Tibial nerve (tissue), 4 donors: ENCODE measurements at regions not wholly inside any gene's neighbourhood (a gene's known extent, or its start where the extent isn't known, plus 50 kb on each side); places are given as distances from the start of the nearest gene placed in this dataset.

ENCODE experiments used
- DNase-seq, 2 donors: peaks; one replicate each; pipeline ENCODE4 v3.0.0-alpha.2; 2019; ENCODE audit warnings: low spot score in 2 of 2
- H3K27ac ChIP-seq, 4 donors: fragments of 200-600 bp; sonication (generic) in 3 of 4; one replicate each; pipeline ENCODE4 v1.5.1; 2017 to 2019; ENCODE audit warnings: mild to moderate bottlenecking in 1 of 4
- H3K27me3 ChIP-seq, 2 donors: fragments of 200-600 bp; sonication (generic) in 1 of 2; one replicate each; pipeline versions ENCODE4 v1.5.1 to v1.6.0; 2017 to 2019
- H3K36me3 ChIP-seq, 3 donors: fragments of 200-600 bp; sonication (generic); one replicate each; pipeline ENCODE4 v1.5.1; 2018 to 2019
- H3K4me1 ChIP-seq, 4 donors: fragments of 200-600 bp; sonication (generic) in 3 of 4; one replicate each; pipeline ENCODE4 v1.5.1; 2017 to 2019
- H3K4me3 ChIP-seq, 4 donors: fragments of 200-600 bp; sonication (generic) in 3 of 4; one replicate each; pipeline ENCODE4 v1.5.1; 2017 to 2019; ENCODE audit warnings: mild to moderate bottlenecking in 1 of 4, moderate library complexity in 1 of 4
- H3K9me3 ChIP-seq, 4 donors: fragments of 200-600 bp; sonication (generic) in 3 of 4; one replicate each; pipeline ENCODE4 v1.5.1; 2017 to 2019
- EP300 ChIP-seq, 2 donors: sonication (generic); formaldehyde crosslinking; IDR thresholded peaks; one replicate each; pipeline ENCODE4 v1.6.1; 2017; ENCODE audit warnings: antibody characterized with exemption in 2 of 2, mild to moderate bottlenecking in 1 of 2
- POLR2A ChIP-seq, 2 donors: fragments of 450-650 bp; IDR thresholded peaks; one replicate each; pipeline ENCODE4 v1.6.1; 2017; ENCODE audit warnings: antibody characterized with exemption in 2 of 2, mild to moderate bottlenecking in 2 of 2, moderate library complexity in 2 of 2
- WGBS, 2 donors: methylation state at CpG; one replicate each; pipeline ENCODE4 v1.1.5; 2018; 5-methylcytosine and 5-hydroxymethylcytosine counted together
- TF ChIP-seq, protein P1 (sequence below), 5 experiments: fragments of 200-600 bp in 3 of 5; fragments of 450-650 bp in 2 of 5; sonication (generic) in 3 of 5; IDR thresholded peaks; one replicate each; pipeline ENCODE4 v1.5.1; 2016 to 2019; ENCODE audit warnings: antibody characterized with exemption in 5 of 5, mild to moderate bottlenecking in 3 of 5, moderate library complexity in 2 of 5

DNA sequence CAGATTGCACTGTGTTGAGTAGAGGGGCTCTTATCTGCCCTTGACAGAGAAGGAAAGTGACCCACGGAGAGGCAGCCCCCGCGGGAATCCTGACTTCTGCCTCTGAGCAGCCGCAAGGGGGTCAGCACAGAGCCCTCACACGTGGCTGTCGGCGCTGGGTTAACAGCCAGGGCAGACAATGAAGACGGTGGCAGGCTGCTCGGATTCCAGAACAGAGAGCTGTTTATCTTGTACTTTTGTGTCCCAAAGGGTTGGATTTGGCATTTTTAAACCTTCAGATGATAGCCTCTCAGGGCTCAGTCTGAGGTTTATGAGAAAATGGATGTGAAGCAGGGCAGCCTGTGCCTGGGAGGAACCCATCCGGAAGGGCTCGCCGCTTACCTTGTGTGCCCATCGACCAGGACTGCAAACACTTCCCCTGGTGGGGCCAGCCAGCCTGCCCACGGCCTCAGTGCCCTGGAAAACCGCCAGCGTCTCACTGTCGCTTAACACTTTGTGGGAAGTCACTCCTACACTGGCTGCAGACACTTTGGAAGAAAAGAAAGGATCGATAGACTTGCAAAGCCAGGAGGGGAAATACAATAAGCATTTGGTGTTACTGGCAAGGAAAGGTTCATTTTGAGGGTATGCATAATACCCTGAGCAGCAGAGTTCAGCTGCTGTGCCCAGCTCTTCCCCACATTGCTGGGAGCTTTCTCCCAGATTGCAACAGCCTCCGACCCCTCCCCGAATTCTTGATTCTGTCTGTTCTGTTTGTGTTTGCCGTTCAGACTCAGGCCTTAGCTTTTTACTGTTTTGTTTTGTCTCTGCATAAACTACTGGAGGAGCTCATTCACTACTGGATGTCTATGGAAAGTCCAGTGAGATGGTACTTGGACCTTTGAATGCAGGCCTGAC lies 325.3 kb upstream of the MYT1L start:
- Histone ChIP-seq H3K4me3 (peak overlapping the region in 2 of 4 donors; percentile 6 to 21), H3K36me3 (no peaks in the 10 kb centered on the region), H3K4me1 (peaks cover 0 to 11% (median 0%) of the 10 kb centered on the region in 4 donors), H3K27me3 (no peaks in the 10 kb centered on the region), H3K27ac (peak overlapping the region in 2 of 4 donors; percentile 34 to 55), H3K9me3 (peaks cover 0 to 5% (median 0%) of the 10 kb centered on the region in 4 donors)
- WGBS, 2 donors: 12 to 16% methylated on average over 21 of the region's 21 CpGs
- no peak for TF ChIP-seq POLR2A (IDR thresholded peaks at IDR 0.05)
- no peak for TF ChIP-seq EP300 (IDR thresholded peaks at IDR 0.05)
- TF ChIP-seq, protein P1, sequence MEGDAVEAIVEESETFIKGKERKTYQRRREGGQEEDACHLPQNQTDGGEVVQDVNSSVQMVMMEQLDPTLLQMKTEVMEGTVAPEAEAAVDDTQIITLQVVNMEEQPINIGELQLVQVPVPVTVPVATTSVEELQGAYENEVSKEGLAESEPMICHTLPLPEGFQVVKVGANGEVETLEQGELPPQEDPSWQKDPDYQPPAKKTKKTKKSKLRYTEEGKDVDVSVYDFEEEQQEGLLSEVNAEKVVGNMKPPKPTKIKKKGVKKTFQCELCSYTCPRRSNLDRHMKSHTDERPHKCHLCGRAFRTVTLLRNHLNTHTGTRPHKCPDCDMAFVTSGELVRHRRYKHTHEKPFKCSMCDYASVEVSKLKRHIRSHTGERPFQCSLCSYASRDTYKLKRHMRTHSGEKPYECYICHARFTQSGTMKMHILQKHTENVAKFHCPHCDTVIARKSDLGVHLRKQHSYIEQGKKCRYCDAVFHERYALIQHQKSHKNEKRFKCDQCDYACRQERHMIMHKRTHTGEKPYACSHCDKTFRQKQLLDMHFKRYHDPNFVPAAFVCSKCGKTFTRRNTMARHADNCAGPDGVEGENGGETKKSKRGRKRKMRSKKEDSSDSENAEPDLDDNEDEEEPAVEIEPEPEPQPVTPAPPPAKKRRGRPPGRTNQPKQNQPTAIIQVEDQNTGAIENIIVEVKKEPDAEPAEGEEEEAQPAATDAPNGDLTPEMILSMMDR (IDR thresholded peaks at IDR 0.05): no peak
- DNase-seq: no peak

DNA sequence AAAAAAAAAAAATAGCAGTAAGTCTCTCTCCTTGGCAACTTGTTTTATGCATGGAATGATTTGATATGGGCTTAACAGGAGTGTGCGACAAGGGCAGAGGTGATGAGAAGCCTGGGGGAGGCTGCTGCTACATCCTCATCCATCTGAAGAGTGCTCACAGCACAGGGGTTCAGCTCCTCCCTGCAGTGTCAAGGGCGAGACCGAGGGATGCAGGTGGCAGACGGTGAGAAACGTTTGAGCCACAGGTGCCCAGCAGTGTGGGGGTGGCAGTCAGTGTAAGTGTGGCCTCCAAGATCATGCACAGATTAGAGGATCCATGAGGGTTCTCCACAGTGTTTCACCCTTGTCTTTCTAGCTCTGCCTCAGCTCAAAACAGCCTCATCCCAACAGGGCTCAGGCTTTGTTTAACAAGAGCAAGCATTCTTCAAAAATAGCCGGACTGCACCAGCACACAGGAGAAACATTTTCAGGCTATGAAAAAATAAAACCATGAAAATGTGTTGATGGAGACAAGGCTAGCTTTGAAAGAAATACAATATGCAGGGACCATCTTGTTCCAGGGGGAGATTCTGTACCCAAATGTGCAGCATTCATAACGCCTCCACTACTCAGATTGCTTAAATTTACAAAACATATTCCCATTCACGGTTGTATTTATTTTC lies 324.5 kb upstream of the MYT1L start:
- Histone ChIP-seq H3K36me3 (no peaks in the 10 kb centered on the region), H3K27ac (peak overlapping the region in 2 of 4 donors; percentile 34 to 55), H3K27me3 (no peaks in the 10 kb centered on the region), H3K4me1 (peaks cover 0 to 11% (median 0%) of the 10 kb centered on the region in 4 donors), H3K4me3 (peak overlapping the region in 1 of 4 donors; percentile 21), H3K9me3 (peaks cover 0 to 5% (median 0%) of the 10 kb centered on the region in 4 donors)
- WGBS, 2 donors: 50 to 53% methylated on average over 8 of the region's 8 CpGs
- TF ChIP-seq, protein P1 (IDR thresholded peaks at IDR 0.05): no peak
- no peak for TF ChIP-seq EP300 (IDR thresholded peaks at IDR 0.05)
- no peak for TF ChIP-seq POLR2A (IDR thresholded peaks at IDR 0.05)
- no peak for DNase-seq

DNA sequence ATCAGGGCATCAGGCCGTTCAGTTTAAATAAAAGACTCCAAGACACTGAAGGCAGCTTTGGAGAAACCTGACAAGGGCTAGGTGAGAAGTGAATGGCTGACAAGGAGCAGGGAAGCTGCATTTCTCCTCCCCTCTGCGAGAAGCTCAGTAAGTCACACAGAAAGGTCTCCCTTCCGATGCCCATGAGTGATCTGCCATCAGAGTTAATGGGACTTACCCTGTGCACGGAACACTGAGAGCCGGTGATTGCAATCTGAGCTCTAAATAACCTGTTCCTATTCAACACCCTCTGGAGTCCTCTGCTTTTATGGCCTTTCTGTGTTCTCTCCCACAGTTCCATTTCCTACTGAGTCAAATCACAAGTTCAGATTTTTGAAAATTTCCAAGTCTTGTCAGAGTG lies 322.2 kb upstream of the MYT1L start:
- Histone ChIP-seq H3K27ac (no peak overlapping the region), H3K9me3 (no peaks in the 10 kb centered on the region), H3K27me3 (no peaks in the 10 kb centered on the region), H3K4me3 (no peak overlapping the region), H3K4me1 (peaks cover 0 to 11% (median 0%) of the 10 kb centered on the region in 4 donors), H3K36me3 (no peaks in the 10 kb centered on the region)
- no peak for DNase-seq
- WGBS, 2 donors: 56 to 63% methylated on average over 5 of the region's 5 CpGs
- TF ChIP-seq POLR2A (IDR thresholded peaks at IDR 0.05): no peak
- TF ChIP-seq EP300 (IDR thresholded peaks at IDR 0.05): no peak
- TF ChIP-seq, protein P1 (IDR thresholded peaks at IDR 0.05): no peak

DNA sequence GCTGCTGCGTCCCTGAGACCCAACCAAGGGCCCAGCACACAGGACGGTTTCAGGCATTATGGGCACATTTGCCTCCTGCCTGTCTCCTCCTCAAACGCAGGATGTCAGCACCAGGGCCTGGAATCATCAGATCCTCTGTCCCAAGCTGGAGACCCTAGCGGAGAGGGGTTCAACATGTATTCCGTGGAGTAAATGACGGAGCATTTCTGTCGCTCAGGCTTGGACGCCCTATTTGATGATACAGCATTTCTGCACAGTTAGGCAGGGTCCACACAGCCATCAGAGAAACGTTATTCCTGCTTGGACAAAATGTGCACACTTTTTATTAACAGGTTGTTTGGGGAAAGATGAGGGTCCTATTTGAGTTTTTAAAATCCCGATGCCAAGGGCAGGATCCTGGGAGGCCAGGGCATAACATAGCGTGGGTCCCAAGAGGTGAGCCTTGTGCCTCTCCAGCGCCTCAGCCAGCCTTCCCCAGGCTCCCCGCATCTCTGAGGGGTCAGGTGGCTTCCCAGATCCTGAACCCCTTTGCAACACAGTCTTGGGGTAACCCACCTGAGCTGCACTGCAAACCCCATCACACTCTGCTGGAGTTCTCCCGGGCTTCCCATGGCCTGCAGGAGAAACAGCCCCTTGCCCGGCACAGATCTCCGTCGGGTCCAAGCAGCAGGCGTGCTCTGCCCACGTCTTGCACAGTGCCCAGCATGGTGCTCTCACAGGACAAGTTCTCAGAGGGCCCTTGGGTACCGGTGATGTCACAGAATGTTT lies 319.7 kb upstream of the MYT1L start:
- Histone ChIP-seq H3K4me1 (peaks cover 0 to 1% (median 0%) of the 10 kb centered on the region in 4 donors), H3K27me3 (no peaks in the 10 kb centered on the region), H3K36me3 (no peaks in the 10 kb centered on the region), H3K9me3 (peaks cover 0 to 12% (median 0%) of the 10 kb centered on the region in 4 donors), H3K4me3 (no peak overlapping the region), H3K27ac (no peak overlapping the region)
- WGBS, 2 donors: 85 to 89% methylated on average over 16 to 20 of the region's 20 CpGs
- DNase-seq: no peak
- TF ChIP-seq POLR2A (IDR thresholded peaks at IDR 0.05): no peak
- TF ChIP-seq, protein P1 (IDR thresholded peaks at IDR 0.05): no peak
- TF ChIP-seq EP300 (IDR thresholded peaks at IDR 0.05): no peak
